Mesendoderm (in vitro differentiated cells): ENCODE measurements at regions not wholly inside any gene's neighbourhood (a gene's known extent, or its start where the extent isn't known, plus 50 kb on each side); places are given as distances from the start of the nearest gene placed in this dataset.

Source experiments
- DNase-seq: peaks from one replicate; pipeline ENCODE4 v3.0.0; 2013
- H2AK5ac ChIP-seq: 2 replicates; pipeline ENCODE4 v1.6.1; 2013; ENCODE audit warnings: low read length, inconsistent platforms
- H2BK120ac ChIP-seq: 2 replicates; pipeline ENCODE4 v1.6.1; 2013; ENCODE audit warnings: low read depth, mild to moderate bottlenecking, low read length, moderate library complexity, mixed read lengths
- H2BK15ac ChIP-seq: replicated peaks from 2 replicates; pipeline ENCODE4 v1.6.1; 2013; ENCODE audit warnings: low read depth, mild to moderate bottlenecking, moderate library complexity
- H2BK5ac ChIP-seq: 2 replicates; pipeline ENCODE4 v1.6.1; 2013; ENCODE audit warnings: low read length, inconsistent platforms
- H3K18ac ChIP-seq: 2 replicates; pipeline ENCODE4 v1.6.1; 2013; ENCODE audit warnings: mild to moderate bottlenecking, low read length, mixed read lengths
- H3K23ac ChIP-seq: one replicate; pipeline ENCODE4 v1.6.1; 2013; ENCODE audit warnings: low read length
- H3K27ac ChIP-seq: 2 replicates; pipeline ENCODE4 v1.5.1; 2013; ENCODE audit warnings: low read depth, mild to moderate bottlenecking, inconsistent platforms, low read length, moderate library complexity
- H3K27me3 ChIP-seq: 2 replicates; pipeline ENCODE4 v1.6.1; 2013; ENCODE audit warnings: low read length, control low read depth, mild to moderate bottlenecking, inconsistent platforms; ENCODE audit not compliant: insufficient read depth, poor library complexity
- H3K36me3 ChIP-seq: 2 replicates; pipeline ENCODE4 v1.6.1; 2013; ENCODE audit warnings: low read length, inconsistent platforms; ENCODE audit not compliant: control insufficient read depth, insufficient read depth
- H3K4ac ChIP-seq: one replicate; pipeline ENCODE4 v1.6.1; 2013; ENCODE audit warnings: low read depth, mild to moderate bottlenecking, low read length, moderate library complexity
- H3K4me1 ChIP-seq: 2 replicates; pipeline ENCODE4 v1.6.1; 2013; ENCODE audit warnings: low read depth, low read length, inconsistent platforms; ENCODE audit not compliant: control insufficient read depth
- H3K4me2 ChIP-seq: 2 replicates; pipeline ENCODE4 v1.6.1; 2013; ENCODE audit warnings: low read length
- H3K4me3 ChIP-seq: 2 replicates; pipeline ENCODE4 v1.5.1; 2013; ENCODE audit warnings: mild to moderate bottlenecking, low read length
- H3K56ac ChIP-seq: one replicate; pipeline ENCODE4 v1.6.1; 2013; ENCODE audit warnings: low read length
- H3K79me1 ChIP-seq: 2 replicates; pipeline ENCODE4 v1.6.1; 2013; ENCODE audit warnings: low read length, inconsistent platforms
- H3K79me2 ChIP-seq: 2 replicates; pipeline ENCODE4 v1.6.1; 2013; ENCODE audit warnings: mild to moderate bottlenecking, low read length; ENCODE audit not compliant: control insufficient read depth, insufficient read depth
- H3K9ac ChIP-seq: 2 replicates; pipeline ENCODE4 v1.6.1; 2013; ENCODE audit warnings: low read length, inconsistent platforms
- H4K5ac ChIP-seq: one replicate; pipeline ENCODE4 v1.6.1; 2013; ENCODE audit warnings: low read length
- H4K8ac ChIP-seq: one replicate; pipeline ENCODE4 v1.6.1; 2013; ENCODE audit warnings: low read depth, mild to moderate bottlenecking, control low read depth, low read length, moderate library complexity
- WGBS: extraction: QIAGEN DNeasy Blood & Tissue Kit; methylation state at CpG from one replicate; pipeline ENCODE4 v1.1.7; 2013; ENCODE audit warnings: low lambda C conversion rate, missing lambda C conversion rate; ENCODE audit not compliant: insufficient coverage; ENCODE audit errors: extremely low coverage; 5-methylcytosine and 5-hydroxymethylcytosine counted together

DNA sequence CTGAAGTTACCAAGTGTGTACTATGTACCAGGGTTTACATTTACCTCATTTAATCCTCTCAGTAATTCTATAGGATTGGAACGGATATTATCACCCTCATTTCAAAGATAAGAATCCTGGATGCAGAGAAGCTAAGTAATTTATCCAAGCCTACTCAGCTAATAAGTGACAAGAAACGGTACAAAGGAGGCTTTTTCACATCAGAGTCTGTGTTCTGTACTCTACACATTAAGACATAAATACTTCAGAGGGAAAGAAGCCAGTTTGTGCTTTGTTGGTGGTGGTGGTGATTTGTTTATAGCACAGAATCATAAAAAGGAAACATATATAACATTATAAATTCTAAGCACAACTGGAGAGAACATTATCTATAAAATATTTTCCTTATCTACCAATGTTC is 88.3 kb upstream of the HMGCLL1 start:
- H4K8ac ChIP-seq = no peak overlapping the region
- H3K23ac ChIP-seq = no peak overlapping the region
- H4K5ac ChIP-seq = no peak overlapping the region
- no peaks in the 10 kb centered on the region for H3K4me1 ChIP-seq
- H3K36me3 ChIP-seq = no peaks in the 10 kb centered on the region
- no peak overlapping the region for H2AK5ac ChIP-seq
- H3K79me1 ChIP-seq = no peaks in the 10 kb centered on the region
- no peak overlapping the region for H2BK5ac ChIP-seq
- H3K18ac ChIP-seq = no peak overlapping the region
- H3K4me2 ChIP-seq = no peak overlapping the region
- H3K27ac ChIP-seq = no peak overlapping the region
- no peak overlapping the region for H3K9ac ChIP-seq
- WGBS = no CpG with 5 or more reads among the region's 2 CpGs
- no peak overlapping the region for H3K4ac ChIP-seq
- H3K56ac ChIP-seq = no peak overlapping the region
- H3K79me2 ChIP-seq = no peaks in the 10 kb centered on the region
- DNase-seq = no peak
- no peaks in the 10 kb centered on the region for H3K27me3 ChIP-seq
- H3K4me3 ChIP-seq = no peak overlapping the region
- no peak overlapping the region for H2BK120ac ChIP-seq
- H2BK15ac ChIP-seq = no peak overlapping the region

- no peak overlapping the region for H3K4ac ChIP-seq
- no peak overlapping the region for H2AK5ac ChIP-seq
- no peaks in the 10 kb centered on the region for H3K36me3 ChIP-seq
These were observed 87.7 kb upstream of the HMGCLL1 start for GRCh38 chr6:55666606-55667225.

DNA sequence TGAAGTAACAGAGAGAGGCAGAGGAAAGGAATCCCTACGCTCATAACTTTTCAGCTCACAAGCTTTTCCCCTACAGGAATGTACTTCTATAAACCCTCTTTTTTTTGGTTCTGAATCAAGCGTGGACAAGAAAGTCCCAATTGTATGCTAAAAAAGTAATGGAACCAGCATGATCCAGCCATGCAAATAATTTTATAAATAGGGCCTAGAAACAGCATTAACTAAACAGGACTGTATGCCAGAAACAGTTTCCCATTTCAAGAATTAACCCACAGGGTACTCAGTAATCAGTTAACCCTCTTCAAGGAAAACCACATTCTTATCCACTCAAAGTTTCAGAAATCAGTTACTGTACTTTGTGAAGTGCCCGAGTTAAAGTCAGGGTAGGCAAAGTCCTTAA is 87.0 kb upstream of the HMGCLL1 start:
- Histone ChIP-seq H3K4me2 (no peak overlapping the region), H2AK5ac (no peak overlapping the region), H3K79me1 (no peaks in the 10 kb centered on the region), H3K18ac (no peak overlapping the region), H3K4me3 (no peak overlapping the region), H3K4me1 (no peaks in the 10 kb centered on the region), H2BK15ac (no peak overlapping the region), H3K56ac (no peak overlapping the region), H3K27ac (no peak overlapping the region), H4K8ac (no peak overlapping the region), H3K27me3 (no peaks in the 10 kb centered on the region), H3K4ac (no peak overlapping the region), H3K9ac (no peak overlapping the region), H3K23ac (no peak overlapping the region), H4K5ac (no peak overlapping the region), H2BK5ac (no peak overlapping the region), H3K79me2 (no peaks in the 10 kb centered on the region), H2BK120ac (no peak overlapping the region), H3K36me3 (no peaks in the 10 kb centered on the region)
- WGBS = no CpG with 5 or more reads among the region's 3 CpGs
- no peak for DNase-seq

More at GRCh38 chr6:55666606-55667225, 87.7 kb upstream of the HMGCLL1 start:
- no peak overlapping the region for H3K27ac ChIP-seq
- no CpG with 5 or more reads among the region's 2 CpGs for WGBS
- no peak overlapping the region for H3K9ac ChIP-seq
- H3K18ac ChIP-seq = no peak overlapping the region
- no peak overlapping the region for H3K4me2 ChIP-seq
- no peaks in the 10 kb centered on the region for H3K79me1 ChIP-seq
- H2BK15ac ChIP-seq = no peak overlapping the region
- no peaks in the 10 kb centered on the region for H3K27me3 ChIP-seq
- H3K4me1 ChIP-seq = no peaks in the 10 kb centered on the region
- H2BK5ac ChIP-seq = no peak overlapping the region
- H2BK120ac ChIP-seq = no peak overlapping the region
- H3K56ac ChIP-seq = no peak overlapping the region
- no peaks in the 10 kb centered on the region for H3K79me2 ChIP-seq
- H4K8ac ChIP-seq = no peak overlapping the region
- no peak for DNase-seq
- H3K23ac ChIP-seq = no peak overlapping the region
- H3K4me3 ChIP-seq = no peak overlapping the region
- H4K5ac ChIP-seq = no peak overlapping the region

- no CpG with 5 or more reads among the region's 2 CpGs for WGBS
- H3K4me1 ChIP-seq = no peaks in the 10 kb centered on the region
- no peak overlapping the region for H3K18ac ChIP-seq
- no peaks in the 10 kb centered on the region for H3K36me3 ChIP-seq
- no peak overlapping the region for H3K9ac ChIP-seq
- no peak overlapping the region for H3K4me2 ChIP-seq
- H3K56ac ChIP-seq = no peak overlapping the region
- no peak overlapping the region for H3K4ac ChIP-seq
- no peak overlapping the region for H3K27ac ChIP-seq
- H3K79me1 ChIP-seq = no peaks in the 10 kb centered on the region
- H3K4me3 ChIP-seq = no peak overlapping the region
- no peaks in the 10 kb centered on the region for H3K27me3 ChIP-seq
- no peak overlapping the region for H2AK5ac ChIP-seq
- H4K8ac ChIP-seq = no peak overlapping the region
- H3K23ac ChIP-seq = no peak overlapping the region
- H2BK120ac ChIP-seq = no peak overlapping the region
- DNase-seq = no peak
- H2BK5ac ChIP-seq = no peak overlapping the region
- no peak overlapping the region for H2BK15ac ChIP-seq
- no peaks in the 10 kb centered on the region for H3K79me2 ChIP-seq
- H4K5ac ChIP-seq = no peak overlapping the region
These were observed 85.9 kb upstream of the HMGCLL1 start for GRCh38 chr6:55664591-55665587.

GRCh38 chr6:55663914-55664313 is 84.9 kb upstream of the HMGCLL1 start:
- H3K4ac ChIP-seq = no peak overlapping the region
- no peak overlapping the region for H3K4me2 ChIP-seq
- no peak overlapping the region for H2AK5ac ChIP-seq
- H3K79me2 ChIP-seq = no peaks in the 10 kb centered on the region
- no peak overlapping the region for H3K23ac ChIP-seq
- no CpG with 5 or more reads among the region's 2 CpGs for WGBS
- no peaks in the 10 kb centered on the region for H3K27me3 ChIP-seq
- no peak overlapping the region for H3K9ac ChIP-seq
- no peak overlapping the region for H2BK15ac ChIP-seq
- H3K4me3 ChIP-seq = no peak overlapping the region
- H2BK5ac ChIP-seq = no peak overlapping the region
- H4K8ac ChIP-seq = no peak overlapping the region
- no peaks in the 10 kb centered on the region for H3K4me1 ChIP-seq
- H3K36me3 ChIP-seq = no peaks in the 10 kb centered on the region
- no peak for DNase-seq
- no peak overlapping the region for H3K56ac ChIP-seq
- H4K5ac ChIP-seq = no peak overlapping the region
- H3K27ac ChIP-seq = no peak overlapping the region
- no peaks in the 10 kb centered on the region for H3K79me1 ChIP-seq
- H3K18ac ChIP-seq = no peak overlapping the region
- no peak overlapping the region for H2BK120ac ChIP-seq
